Uterus (tissue), 3 donors: ENCODE measurements at regions not wholly inside any gene's neighbourhood (a gene's known extent, or its start where the extent isn't known, plus 50 kb on each side); places are given as distances from the start of the nearest gene placed in this dataset.

Experiments used
- DNase-seq, 2 donors: peaks; one replicate each; pipeline ENCODE4 v3.0.0-alpha.2; 2019 to 2020
- H3K27ac ChIP-seq, 2 donors: fragments of 200-600 bp; sonication (generic); 1 replicate in 1 of 2; 2 replicates in 1 of 2; pipeline ENCODE4 v1.5.1; 2016 to 2018
- H3K27me3 ChIP-seq, 2 donors: fragments of 200-600 bp; sonication (generic); one replicate each; pipeline ENCODE4 v1.5.1; 2018 to 2019; ENCODE audit warnings: control low read depth in 1 of 2
- H3K36me3 ChIP-seq, 2 donors: fragments of 200-600 bp; sonication (generic); one replicate each; pipeline ENCODE4 v1.5.1; 2019; ENCODE audit warnings: control low read depth in 1 of 2
- H3K4me1 ChIP-seq, 2 donors: fragments of 200-600 bp; sonication (generic); one replicate each; pipeline ENCODE4 v1.5.1; 2018 to 2019; ENCODE audit warnings: control low read depth in 1 of 2
- H3K4me3 ChIP-seq, 2 donors: fragments of 200-600 bp; sonication (generic); 1 replicate in 1 of 2; 2 replicates in 1 of 2; pipeline ENCODE4 v1.5.1; 2018 to 2019; ENCODE audit warnings: mild to moderate bottlenecking in 1 of 2
- H3K9me3 ChIP-seq, 2 donors: fragments of 200-600 bp; sonication (generic); one replicate each; pipeline ENCODE4 v1.5.1; 2019; ENCODE audit warnings: control low read depth in 1 of 2
- CTCF ChIP-seq, 4 experiments: fragments of 200-600 bp in 2 of 4; fragments of 450-650 bp in 2 of 4; sonication (generic) in 2 of 4; IDR thresholded peaks; one replicate each; pipeline ENCODE4 v1.5.1; 2016 to 2019; ENCODE audit warnings: antibody characterized with exemption in 4 of 4, mild to moderate bottlenecking in 2 of 4, moderate library complexity in 1 of 4
- POLR2A ChIP-seq, 2 donors: fragments of 450-650 bp; IDR thresholded peaks; one replicate each; pipeline ENCODE4 v1.6.1; 2016; ENCODE audit warnings: antibody characterized with exemption in 2 of 2, mild to moderate bottlenecking in 1 of 2, moderate library complexity in 1 of 2
- intact Hi-C: fragments of 100-400 bp; cut with DNase I; formaldehyde crosslinking; loops from one replicate; pipeline ENCODE4 v1.15.1; 2023; ENCODE audit warnings: low total_unique reads
- donor health status: DM: yes; HTN: yes; CAD: no.

GRCh38 chr16:79509906-79510305 is 90.6 kb downstream of the MAF start:
- DNase-seq: no peak
- Histone ChIP-seq H3K9me3 (no peaks in the 10 kb centered on the region), H3K36me3 (no peaks in the 10 kb centered on the region), H3K4me3 (no peak overlapping the region), H3K27me3 (no peaks in the 10 kb centered on the region), H3K27ac (no peak overlapping the region), H3K4me1 (no peaks in the 10 kb centered on the region)
- intact Hi-C loops: no loop called here
- no peak for TF ChIP-seq POLR2A (IDR thresholded peaks at IDR 0.05)
- no peak for TF ChIP-seq CTCF (IDR thresholded peaks at IDR 0.05)

- H3K9me3 ChIP-seq: no peaks in the 10 kb centered on the region
- no peak for DNase-seq
- TF ChIP-seq POLR2A (IDR thresholded peaks at IDR 0.05) (no peak), CTCF (IDR thresholded peaks at IDR 0.05) (no peak)
- H3K36me3 ChIP-seq: no peaks in the 10 kb centered on the region
- intact Hi-C loops: no loop called here
- no peak overlapping the region for H3K4me3 ChIP-seq
- H3K27me3 ChIP-seq: no peaks in the 10 kb centered on the region
- H3K27ac ChIP-seq: no peak overlapping the region
- no peaks in the 10 kb centered on the region for H3K4me1 ChIP-seq
These were observed 91.3 kb downstream of the MAF start for GRCh38 chr16:79509211-79509631.

- no peak overlapping the region for H3K4me3 ChIP-seq
- H3K36me3 ChIP-seq: no peaks in the 10 kb centered on the region
- TF ChIP-seq POLR2A (IDR thresholded peaks at IDR 0.05): no peak
- TF ChIP-seq CTCF (IDR thresholded peaks at IDR 0.05): no peak
- intact Hi-C loops: no loop called here
- no peak for DNase-seq
- H3K4me1 ChIP-seq: no peaks in the 10 kb centered on the region
- no peaks in the 10 kb centered on the region for H3K27me3 ChIP-seq
- no peaks in the 10 kb centered on the region for H3K9me3 ChIP-seq
- no peak overlapping the region for H3K27ac ChIP-seq
These were observed 92.2 kb downstream of the MAF start for GRCh38 chr16:79508294-79508693.

GRCh38 chr16:79505344-79505743 is 95.2 kb downstream of the MAF start:
- H3K4me3 ChIP-seq: no peak overlapping the region
- DNase-seq: no peak
- no peak for TF ChIP-seq CTCF (IDR thresholded peaks at IDR 0.05)
- no peak for TF ChIP-seq POLR2A (IDR thresholded peaks at IDR 0.05)

GRCh38 chr16:79503511-79503910 is 97.0 kb downstream of the MAF start:
- no peak overlapping the region for H3K4me3 ChIP-seq
- TF ChIP-seq CTCF (IDR thresholded peaks at IDR 0.05) (no peak), POLR2A (IDR thresholded peaks at IDR 0.05) (no peak)
- H3K27me3 ChIP-seq: no peaks in the 10 kb centered on the region
- no peaks in the 10 kb centered on the region for H3K4me1 ChIP-seq
- intact Hi-C loops: no loop called here
- no peak for DNase-seq
- H3K27ac ChIP-seq: no peak overlapping the region
- no peaks in the 10 kb centered on the region for H3K36me3 ChIP-seq
- no peaks in the 10 kb centered on the region for H3K9me3 ChIP-seq

More at GRCh38 chr16:79505344-79505743, 95.2 kb downstream of the MAF start:
- no peaks in the 10 kb centered on the region for H3K9me3 ChIP-seq
- H3K4me1 ChIP-seq: no peaks in the 10 kb centered on the region
- intact Hi-C loops: no loop called here
- H3K36me3 ChIP-seq: no peaks in the 10 kb centered on the region
- no peak overlapping the region for H3K27ac ChIP-seq
- H3K27me3 ChIP-seq: no peaks in the 10 kb centered on the region
